SK-N-SH (cell line): ENCODE measurements at regions not wholly inside any gene's neighbourhood (a gene's known extent, or its start where the extent isn't known, plus 50 kb on each side); places are given as distances from the start of the nearest gene placed in this dataset.

Experiments
- CTCF ChIA-PET: fragments of 300-600, 350-600 bp; formaldehyde crosslinking; extraction: SDS; loops from one replicate; lab custom pipeline; 2021; lab: Yijun Ruan, JAX
- POLR2A ChIA-PET: fragments of 350-600 bp; sonication (Branson Sonifier 250); formaldehyde crosslinking; extraction: SDS; loops from one replicate; lab custom pipeline; 2020; ENCODE audit warnings: antibody characterized with exemption, inconsistent platforms; lab: Yijun Ruan, JAX
- DNase-seq: peaks from one replicate; pipeline ENCODE4 v3.0.0; 2012
- H2AFZ ChIP-seq: fragments of 200-600 bp; sonication (generic); 2 replicates; pipeline ENCODE4 v1.8.1; 2016; ENCODE audit warnings: antibody characterized with exemption, mild to moderate bottlenecking, low read depth
- H3F3A ChIP-seq: fragments of 200-600 bp; sonication (generic); replicated peaks from 2 replicates; pipeline ENCODE3; 2016; ENCODE audit warnings: antibody characterized with exemption, mild to moderate bottlenecking; ENCODE audit not compliant: insufficient read depth
- H3K27ac ChIP-seq, 2 experiments: fragments of 200-500 bp in 1 of 2; fragments of 200-600 bp in 1 of 2; sonication (Bioruptor generic) in 1 of 2; sonication (generic), shearing (Covaris generic) in 1 of 2; 2 replicates each; pipeline versions ENCODE4 v1.5.1 to v1.6.1; 2014 to 2016; ENCODE audit warnings: low read depth in 2 of 2, inconsistent platforms in 1 of 2, low read length in 1 of 2, mild to moderate bottlenecking in 1 of 2, mixed read lengths in 1 of 2
- H3K27me3 ChIP-seq: fragments of 200-600 bp; sonication (generic), shearing (Covaris generic); 2 replicates; pipeline ENCODE4 v1.6.1; 2016; ENCODE audit warnings: mixed run types; ENCODE audit not compliant: insufficient read depth
- H3K36me3 ChIP-seq, 2 experiments: fragments of 200-500 bp in 1 of 2; fragments of 200-600 bp in 1 of 2; sonication (Bioruptor generic) in 1 of 2; sonication (generic) in 1 of 2; replicated peaks in 1 of 2; 2 replicates each; pipeline versions ENCODE3 to v1.5.1; 2014 to 2016; ENCODE audit warnings: low read length in 1 of 2, mild to moderate bottlenecking in 1 of 2; ENCODE audit not compliant: insufficient read depth in 2 of 2, control insufficient read depth in 1 of 2
- H3K4me1 ChIP-seq, 2 experiments: fragments of 200-500 bp in 1 of 2; fragments of 200-600 bp in 1 of 2; sonication (Bioruptor generic) in 1 of 2; sonication (generic), shearing (Covaris generic) in 1 of 2; 2 replicates each; pipeline versions ENCODE4 v1.5.1 to v1.6.1; 2014 to 2016; ENCODE audit warnings: low read depth in 1 of 2, low read length in 1 of 2, mixed run types in 1 of 2; ENCODE audit not compliant: insufficient read depth in 2 of 2, control insufficient read depth in 1 of 2
- H3K4me2 ChIP-seq: fragments of 200-600 bp; sonication (generic), shearing (Covaris generic); 2 replicates; pipeline ENCODE4 v1.6.1; 2017; ENCODE audit warnings: mixed run types
- H3K4me3 ChIP-seq, 2 experiments: fragments of 200-500 bp in 1 of 2; fragments of 200-600 bp in 1 of 2; sonication (Bioruptor generic) in 1 of 2; sonication (generic), shearing (Covaris generic) in 1 of 2; 2 replicates each; pipeline versions ENCODE4 v1.5.1 to v1.8.1; 2014 to 2016; ENCODE audit warnings: low read depth in 2 of 2, inconsistent platforms in 1 of 2, low read length in 1 of 2, mild to moderate bottlenecking in 1 of 2, mixed read lengths in 1 of 2, moderate library complexity in 1 of 2
- H3K79me2 ChIP-seq: fragments of 200-600 bp; sonication (generic); 2 replicates; pipeline ENCODE4 v1.8.1; 2017; ENCODE audit warnings: mild to moderate bottlenecking; ENCODE audit not compliant: insufficient read depth
- H3K9ac ChIP-seq: fragments of 200-600 bp; sonication (generic); 2 replicates; pipeline ENCODE4 v1.6.1; 2017; ENCODE audit warnings: mixed run types
- H3K9me2 ChIP-seq: fragments of 200-600 bp; sonication (generic); 2 replicates; pipeline ENCODE4 v1.6.1; 2017; ENCODE audit warnings: mixed run types
- H3K9me3 ChIP-seq: fragments of 200-600 bp; sonication (generic); 2 replicates; pipeline ENCODE4 v1.6.1; 2017; ENCODE audit warnings: mixed run types, mild to moderate bottlenecking, moderate library complexity
- H4K20me1 ChIP-seq: fragments of 200-600 bp; sonication (generic); 2 replicates; pipeline ENCODE4 v1.6.1; 2017; ENCODE audit warnings: mild to moderate bottlenecking, mixed run types; ENCODE audit not compliant: insufficient read depth
- CTCF ChIP-seq: fragments of 200-600 bp; sonication (generic); IDR thresholded peaks from 2 replicates; pipeline ENCODE4 v1.6.1; 2017; ENCODE audit warnings: antibody characterized with exemption, mild to moderate bottlenecking, moderate library complexity
- ELF1 ChIP-seq: IDR thresholded peaks from 2 replicates; pipeline ENCODE4 v1.4.0; 2012
- EZH2phosphoT487 ChIP-seq: fragments of 200-600 bp; sonication (generic); IDR thresholded peaks from 2 replicates; pipeline ENCODE4 v1.6.1; 2017; ENCODE audit warnings: low read depth, mixed run types, mild to moderate bottlenecking, antibody characterized with exemption, moderate library complexity, borderline replicate concordance
- FOSL2 ChIP-seq: IDR thresholded peaks from 2 replicates; pipeline ENCODE4 v1.4.0; 2012; ENCODE audit warnings: low read depth, mild to moderate bottlenecking, moderate library complexity, borderline replicate concordance
- GATA2 ChIP-seq: sonication (generic); formaldehyde crosslinking; IDR thresholded peaks from 2 replicates; pipeline ENCODE4 v1.5.0; 2020; ENCODE audit warnings: mild to moderate bottlenecking, missing genetic modification reagents
- JUND ChIP-seq: IDR thresholded peaks from 2 replicates; pipeline ENCODE4 v1.4.0; 2012
- POLR2AphosphoS5 ChIP-seq: IDR thresholded peaks from 2 replicates; pipeline ENCODE4 v1.6.1; 2012; ENCODE audit warnings: low read depth, low read length
- REST ChIP-seq: IDR thresholded peaks from 2 replicates; pipeline ENCODE4 v1.6.1; 2012; ENCODE audit warnings: mild to moderate bottlenecking, low read depth, low read length, moderate library complexity
- RXRA ChIP-seq: IDR thresholded peaks from 2 replicates; pipeline ENCODE4 v1.4.0; 2012; ENCODE audit warnings: low read depth, mild to moderate bottlenecking, borderline replicate concordance
- TEAD4 ChIP-seq: IDR thresholded peaks from 2 replicates; pipeline ENCODE4 v1.4.0; 2012; ENCODE audit warnings: mild to moderate bottlenecking, borderline replicate concordance; ENCODE audit not compliant: insufficient read depth
- USF1 ChIP-seq: IDR thresholded peaks from 2 replicates; pipeline ENCODE4 v1.4.0; 2012; ENCODE audit warnings: low read depth, borderline replicate concordance
- WGBS: methylation state at CpG from one replicate; pipeline ENCODE4 v1.1.6; 2017; ENCODE audit warnings: low lambda C conversion rate; 5-methylcytosine and 5-hydroxymethylcytosine counted together

GRCh38 chr2:126795656-126796055 lies 103.0 kb upstream of the TEX51 start:
- no peak overlapping the region; a peak in 1 of 4 replicates for H3K27ac ChIP-seq
- H3K9me3 ChIP-seq, result no peaks in the 10 kb centered on the region
- no peak overlapping the region for H3K4me3 ChIP-seq
- DNase-seq, result no peak
- TF ChIP-seq FOSL2 (no peak), GATA2 (CRISPR knock-in tag) (no peak), REST (no peak)
- TF ChIP-seq, all 33 proteins: peak for 0
- no peaks in the 10 kb centered on the region for H3K27me3 ChIP-seq
- ChIA-PET POLR2A (no interaction called here), CTCF (interaction anchor here (1.4 to 9.9 kb wide), 3 partner anchors 44 to 176 kb away, joined by 5 to 80 read pairs (median 9); no protein-coding TSS in a partner anchor)
- no peaks in the 10 kb centered on the region for H3K9me2 ChIP-seq
- H3K4me1 ChIP-seq, result peaks cover 0 to 9% of the 10 kb centered on the region in 2 experiments; a peak in 1 of 4 replicates
- H3K79me2 ChIP-seq, result no peaks in the 10 kb centered on the region
- H3K9ac ChIP-seq, result no peak overlapping the region
- 7% methylated on average over 8 of the region's 8 CpGs for WGBS
- no peak overlapping the region for H2AFZ ChIP-seq
- H3K4me2 ChIP-seq, result no peak overlapping the region
- H4K20me1 ChIP-seq, result no peaks in the 10 kb centered on the region
- H3F3A ChIP-seq, result no peaks in the 10 kb centered on the region
- no peaks in the 10 kb centered on the region for H3K36me3 ChIP-seq

- H3K36me3 ChIP-seq, result no peaks in the 10 kb centered on the region
- H3K79me2 ChIP-seq, result no peaks in the 10 kb centered on the region
- DNase-seq, result no peak
- no peaks in the 10 kb centered on the region for H3K9me2 ChIP-seq
- H3K4me2 ChIP-seq, result no peak overlapping the region
- no peaks in the 10 kb centered on the region for H3K27me3 ChIP-seq
- peaks cover 0 to 9% of the 10 kb centered on the region in 2 experiments; a peak in 1 of 4 replicates for H3K4me1 ChIP-seq
- POLR2A ChIA-PET, result no interaction called here
- H4K20me1 ChIP-seq, result no peaks in the 10 kb centered on the region
- no peaks in the 10 kb centered on the region for H3K9me3 ChIP-seq
- CTCF ChIA-PET, result interaction anchor here (9.9 kb wide), 1 partner anchor 174 kb away, joined by 80 read pairs; no protein-coding TSS in a partner anchor
- TF ChIP-seq POLR2AphosphoS5, result no peak
- H3K27ac ChIP-seq, result no peak overlapping the region
- H2AFZ ChIP-seq, result no peak overlapping the region
- 56% methylated on average over 14 of the region's 14 CpGs for WGBS
- H3K4me3 ChIP-seq, result no peak overlapping the region
- no peaks in the 10 kb centered on the region for H3F3A ChIP-seq
- H3K9ac ChIP-seq, result no peak overlapping the region
Measured at GRCh38 chr2:126796931-126797621, 101.6 kb upstream of the TEX51 start.

GRCh38 chr2:126797622-126798275 lies 100.9 kb upstream of the TEX51 start:
- WGBS, result 66% methylated on average over 10 of the region's 13 CpGs
- ChIA-PET CTCF (no interaction called here), POLR2A (no interaction called here)
- H4K20me1 ChIP-seq, result no peaks in the 10 kb centered on the region
- no peaks in the 10 kb centered on the region for H3K27me3 ChIP-seq
- no peak overlapping the region for H3K27ac ChIP-seq
- H3F3A ChIP-seq, result no peaks in the 10 kb centered on the region
- H3K9me2 ChIP-seq, result no peaks in the 10 kb centered on the region
- no peaks in the 10 kb centered on the region for H3K36me3 ChIP-seq
- no peaks in the 10 kb centered on the region for H3K79me2 ChIP-seq
- DNase-seq, result no peak
- no peaks in the 10 kb centered on the region for H3K9me3 ChIP-seq
- TF ChIP-seq CTCF, result no peak
- no peak for TF ChIP-seq USF1
- TF ChIP-seq ELF1, result no peak
- no peak for TF ChIP-seq RXRA
- no peak for TF ChIP-seq JUND
- TF ChIP-seq TEAD4, result no peak
- no peak for TF ChIP-seq EZH2phosphoT487
- H2AFZ ChIP-seq, result no peak overlapping the region
- H3K4me1 ChIP-seq, result peaks cover 0 to 9% of the 10 kb centered on the region in 2 experiments; a peak in 1 of 4 replicates
- no peak overlapping the region for H3K4me3 ChIP-seq
- no peak overlapping the region for H3K4me2 ChIP-seq
- no peak overlapping the region for H3K9ac ChIP-seq
